GM13977 (cell line): ENCODE measurements at regions not wholly inside any gene's neighbourhood (a gene's known extent, or its start where the extent isn't known, plus 50 kb on each side); places are given as distances from the start of the nearest gene placed in this dataset.

Experiments used
- DNase-seq: peaks from one replicate; pipeline ENCODE4 v3.0.0; 2012; ENCODE audit warnings: low spot score
- in situ Hi-C: fragments of 300-500 bp; cut with MboI; formaldehyde crosslinking; loops from one replicate; pipeline ENCODE4 v1.12.0; 2022; ENCODE audit warnings: low sequenced_read_pairs, low pct_unique_long_range_greater_than_20kb, mixed read lengths, inconsistent platforms; ENCODE audit not compliant: unreplicated experiment
- TF ChIP-seq, protein P1 (sequence below): IDR thresholded peaks from 2 replicates; pipeline ENCODE4 v1.5.1; 2012; ENCODE audit warnings: mild to moderate bottlenecking, control low read depth; ENCODE audit not compliant: insufficient read depth; ENCODE audit errors: extremely low read depth, missing control alignments

DNA sequence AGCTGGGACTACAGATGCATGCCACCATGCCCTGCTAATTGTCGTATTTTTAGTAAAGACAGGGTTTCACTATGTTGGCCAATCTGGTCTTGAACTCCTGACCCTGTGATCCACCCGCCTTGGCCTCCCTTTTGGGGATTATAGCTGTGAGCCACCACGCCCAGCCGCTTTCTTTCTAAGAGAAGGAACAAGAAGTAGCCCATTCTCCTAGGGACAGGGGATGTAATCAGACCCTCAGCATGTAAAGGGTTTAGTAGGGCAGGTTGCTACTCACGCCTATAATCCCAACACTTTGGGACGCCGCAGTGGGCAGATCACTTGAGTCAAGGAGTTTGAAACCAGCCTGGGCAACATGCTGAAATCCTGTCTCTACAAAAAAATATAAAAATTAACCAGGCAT is 189.7 kb downstream of the TOMM20 start:
- TF ChIP-seq, protein P1, sequence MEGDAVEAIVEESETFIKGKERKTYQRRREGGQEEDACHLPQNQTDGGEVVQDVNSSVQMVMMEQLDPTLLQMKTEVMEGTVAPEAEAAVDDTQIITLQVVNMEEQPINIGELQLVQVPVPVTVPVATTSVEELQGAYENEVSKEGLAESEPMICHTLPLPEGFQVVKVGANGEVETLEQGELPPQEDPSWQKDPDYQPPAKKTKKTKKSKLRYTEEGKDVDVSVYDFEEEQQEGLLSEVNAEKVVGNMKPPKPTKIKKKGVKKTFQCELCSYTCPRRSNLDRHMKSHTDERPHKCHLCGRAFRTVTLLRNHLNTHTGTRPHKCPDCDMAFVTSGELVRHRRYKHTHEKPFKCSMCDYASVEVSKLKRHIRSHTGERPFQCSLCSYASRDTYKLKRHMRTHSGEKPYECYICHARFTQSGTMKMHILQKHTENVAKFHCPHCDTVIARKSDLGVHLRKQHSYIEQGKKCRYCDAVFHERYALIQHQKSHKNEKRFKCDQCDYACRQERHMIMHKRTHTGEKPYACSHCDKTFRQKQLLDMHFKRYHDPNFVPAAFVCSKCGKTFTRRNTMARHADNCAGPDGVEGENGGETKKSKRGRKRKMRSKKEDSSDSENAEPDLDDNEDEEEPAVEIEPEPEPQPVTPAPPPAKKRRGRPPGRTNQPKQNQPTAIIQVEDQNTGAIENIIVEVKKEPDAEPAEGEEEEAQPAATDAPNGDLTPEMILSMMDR = no peak
- DNase-seq = no peak
- in situ Hi-C loops = loop anchor here (10.0 kb wide), 1 partner anchor 54 kb away; no protein-coding TSS in a partner anchor

DNA sequence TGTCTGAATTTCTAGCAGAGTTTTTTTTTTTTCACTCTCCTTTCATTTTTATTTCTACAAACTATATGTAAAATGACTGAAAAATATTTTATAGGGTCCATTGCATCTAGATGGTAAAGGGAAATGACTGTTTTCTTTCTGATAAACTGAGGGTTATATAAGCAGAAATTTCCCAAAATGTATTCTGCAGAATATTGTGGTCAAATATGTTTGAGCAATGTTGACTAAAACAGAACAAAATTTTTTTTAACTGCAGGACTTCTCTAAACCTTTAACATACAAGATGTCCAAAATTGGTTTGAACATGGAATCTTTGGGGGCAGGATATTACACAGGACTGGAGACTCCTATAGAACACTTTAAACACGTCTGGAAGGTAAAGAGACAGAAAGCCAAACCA is 190.5 kb downstream of the TOMM20 start:
- in situ Hi-C loops = loop anchor here (10.0 kb wide), 1 partner anchor 53 kb away; no protein-coding TSS in a partner anchor
- no peak for DNase-seq
- TF ChIP-seq, protein P1 = no peak

DNA sequence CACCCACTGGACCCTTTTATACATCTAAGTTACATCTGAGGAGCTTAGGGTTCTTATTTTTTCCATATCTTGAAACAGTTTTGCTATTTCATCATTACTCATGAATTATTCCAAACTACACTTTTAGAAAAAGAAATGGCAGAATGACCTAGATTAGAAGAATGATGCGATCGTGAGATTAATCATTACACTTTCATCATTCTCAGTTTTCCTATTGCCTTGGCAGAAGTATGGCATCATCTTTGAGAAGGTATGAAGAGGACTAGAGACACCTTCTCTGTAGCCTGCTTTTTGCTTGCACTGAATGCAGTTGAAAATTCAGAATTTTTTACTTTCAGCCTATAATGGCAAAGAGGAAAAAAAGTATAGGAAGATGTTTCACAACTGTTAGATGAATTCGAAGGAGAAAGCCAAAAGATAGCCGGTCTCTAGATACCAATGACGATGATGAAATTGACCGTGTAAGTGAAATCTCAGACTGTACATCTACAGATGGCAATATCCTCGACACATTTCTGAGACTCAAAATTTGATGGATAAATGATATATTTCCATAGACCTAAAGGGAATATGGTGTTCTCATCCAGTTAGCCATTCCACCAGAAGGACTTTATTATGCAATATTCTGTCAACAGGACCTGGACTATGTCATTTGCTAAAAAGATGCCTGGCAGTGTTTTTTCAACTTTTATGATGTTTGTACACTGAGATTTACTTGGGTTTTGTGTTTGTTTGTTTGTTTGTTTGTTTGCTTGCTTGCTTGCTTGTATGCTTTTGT is 191.8 kb downstream of the TOMM20 start:
- DNase-seq = no peak
- in situ Hi-C loops = loop anchor here (10.0 kb wide), 1 partner anchor 52 kb away; no protein-coding TSS in a partner anchor
- TF ChIP-seq, protein P1 = no peak

DNA sequence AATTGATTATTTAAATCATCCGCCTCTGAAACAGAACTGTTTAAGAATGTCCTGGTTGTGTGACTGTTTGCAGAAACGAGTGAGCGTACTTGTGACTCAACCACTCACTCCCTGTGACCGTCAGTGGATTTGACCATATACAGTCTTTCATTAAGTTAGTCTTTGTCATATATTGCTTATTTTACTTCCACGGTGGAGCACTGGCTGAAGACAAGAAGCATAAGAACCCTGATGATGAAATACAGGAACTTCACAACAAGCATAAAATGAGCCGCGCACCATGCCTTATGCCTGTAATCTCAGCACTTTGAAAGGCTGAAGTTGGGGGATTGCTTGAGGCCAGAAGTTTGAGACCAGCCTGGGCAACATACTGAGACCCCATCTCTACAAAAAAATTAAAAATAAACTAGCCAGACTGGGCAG is 194.0 kb downstream of the TOMM20 start:
- TF ChIP-seq, protein P1 = no peak
- no peak for DNase-seq
- in situ Hi-C loops = loop anchor here (10.0 kb wide), 1 partner anchor 50 kb away; no protein-coding TSS in a partner anchor

DNA sequence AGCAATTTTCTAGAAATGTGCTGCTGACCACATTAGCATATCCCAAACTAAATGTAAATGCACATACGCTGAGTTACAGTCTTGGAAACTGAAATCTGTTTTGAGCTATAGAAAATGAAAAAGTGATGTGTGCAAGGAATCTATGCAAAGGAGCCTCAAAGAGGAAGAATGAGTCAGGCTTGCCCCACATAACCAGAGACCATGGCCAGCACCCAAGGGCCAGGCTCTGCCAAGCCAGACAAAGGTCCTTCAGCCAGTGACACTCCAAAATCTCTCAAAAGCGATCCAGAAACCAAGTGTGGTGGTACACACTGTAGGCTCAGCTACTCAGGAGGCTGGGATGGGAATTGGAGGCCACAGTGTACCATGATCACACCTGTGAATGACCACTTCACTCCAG is 195.2 kb downstream of the TOMM20 start:
- peak; percentile 75 for DNase-seq
- in situ Hi-C loops = loop anchor here (10.0 kb wide), 1 partner anchor 49 kb away; no protein-coding TSS in a partner anchor
- TF ChIP-seq, protein P1 = no peak

DNA sequence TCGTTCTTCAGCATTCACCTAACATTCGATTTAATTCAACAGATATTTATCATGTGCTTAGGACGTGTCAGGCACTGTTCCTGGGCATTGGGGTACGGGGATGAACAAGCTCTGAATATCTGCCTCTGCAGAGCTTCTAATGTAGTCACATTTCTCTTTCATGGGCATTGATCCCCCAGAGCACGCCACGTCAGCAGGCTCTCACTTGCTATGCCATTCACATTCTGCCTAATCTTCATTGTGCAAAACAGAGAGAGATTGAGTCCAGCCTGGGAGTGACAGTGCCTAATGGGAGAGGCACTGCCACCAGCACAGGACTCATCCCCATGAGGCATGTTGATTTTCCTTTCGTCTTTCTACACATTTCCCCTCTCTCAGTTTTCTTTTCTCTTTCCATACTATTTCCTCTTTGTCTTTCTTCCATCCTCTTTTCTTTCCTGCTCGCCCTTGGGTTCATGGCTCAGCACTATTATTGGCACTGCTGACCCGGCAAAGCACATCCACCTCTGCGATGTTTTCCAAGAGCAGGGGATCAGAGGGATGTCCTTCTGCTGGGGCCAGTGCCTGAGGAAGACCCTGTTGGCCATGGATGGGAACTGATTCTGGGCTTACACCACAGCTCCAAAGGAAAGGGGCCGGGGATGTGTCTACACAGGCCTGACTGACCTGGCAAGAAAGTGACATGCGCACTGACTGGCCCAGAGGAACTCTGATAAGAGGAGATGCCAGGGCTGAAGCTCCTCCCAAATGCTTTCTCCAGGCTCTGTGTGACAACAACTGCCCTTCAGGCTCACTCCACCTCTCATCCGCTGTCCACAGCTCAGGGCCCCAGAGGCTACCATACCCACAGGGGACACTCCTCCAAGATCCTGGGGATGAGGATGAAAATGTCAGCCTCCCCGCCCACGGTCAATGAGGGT is 195.9 kb downstream of the TOMM20 start:
- no peak for DNase-seq
- TF ChIP-seq, protein P1 = no peak
- in situ Hi-C loops = loop anchor here (10.0 kb wide), 1 partner anchor 48 kb away; no protein-coding TSS in a partner anchor
